Activated CD4-positive, alpha-beta T cell treated with anti-CD3 and anti-CD28 coated beads for 24 hours (primary cell): ENCODE measurements at regions not wholly inside any gene's neighbourhood (a gene's known extent, or its start where the extent isn't known, plus 50 kb on each side); places are given as distances from the start of the nearest gene placed in this dataset.

Experiments
- DNase-seq, 2 donors: peaks; one replicate each; pipeline ENCODE4 v3.0.0-alpha.2; 2020; ENCODE audit warnings: low read depth in 2 of 2

DNA sequence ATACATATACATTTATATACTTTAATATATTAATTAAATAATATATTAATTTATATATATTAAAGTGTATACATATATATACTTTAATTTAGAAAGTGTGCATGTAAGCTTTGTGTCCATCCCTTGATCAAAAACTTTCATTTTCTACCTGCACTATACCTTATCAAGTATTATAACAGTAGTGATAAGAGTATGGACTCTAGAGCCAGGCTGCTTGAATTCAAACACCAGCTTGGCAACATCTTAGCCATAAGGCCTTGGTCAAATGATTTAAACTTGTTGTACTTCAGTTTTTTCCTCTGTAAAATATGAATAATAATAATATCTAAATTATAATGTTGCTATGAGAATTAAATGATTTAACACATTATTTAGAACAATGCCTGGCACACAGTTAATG is 327.6 kb upstream of the NECTIN3 start:
- no peak for DNase-seq

DNA sequence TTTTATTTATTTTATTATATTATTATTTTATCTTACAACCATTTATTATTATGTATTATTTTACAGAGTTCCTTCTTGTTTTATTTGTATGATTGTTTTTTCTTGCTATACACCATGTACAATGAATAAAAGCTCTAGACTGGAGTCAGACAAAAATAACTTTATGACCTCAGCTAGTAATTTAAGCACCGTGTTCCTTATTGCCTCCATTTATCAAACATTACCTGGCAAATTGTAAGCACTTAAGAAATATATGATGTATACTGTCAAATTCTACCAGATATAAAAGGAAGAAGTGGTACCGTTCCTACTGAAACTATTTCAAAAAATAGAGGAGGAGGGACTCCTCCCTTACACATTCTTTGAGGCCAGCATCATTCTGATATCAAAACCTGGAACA is 326.9 kb upstream of the NECTIN3 start:
- DNase-seq = no peak

- no peak for DNase-seq
These were observed 322.6 kb upstream of the NECTIN3 start for GRCh38 chr3:110749006-110749405.

DNA sequence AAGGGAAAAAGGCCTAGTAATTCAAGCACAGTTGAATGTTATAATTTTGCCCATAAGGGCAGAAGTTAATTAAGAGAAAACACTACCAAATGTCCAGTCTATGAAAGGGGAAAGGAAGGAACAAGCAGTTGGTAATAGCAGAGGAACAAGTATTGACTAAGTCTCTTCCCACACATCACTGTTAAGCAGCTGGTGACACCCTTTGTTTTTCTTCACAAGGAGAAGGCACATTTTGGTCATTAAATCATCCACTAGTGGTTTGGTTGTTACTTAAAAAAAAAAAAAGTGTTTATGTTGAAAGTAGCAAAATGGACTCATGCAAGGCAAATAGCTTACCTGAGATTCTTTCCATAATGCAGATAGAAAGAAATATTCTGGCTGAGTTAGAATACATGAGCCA is 321.4 kb upstream of the NECTIN3 start:
- no peak for DNase-seq

GRCh38 chr3:110752307-110752706 is 319.3 kb upstream of the NECTIN3 start:
- no peak for DNase-seq

DNA sequence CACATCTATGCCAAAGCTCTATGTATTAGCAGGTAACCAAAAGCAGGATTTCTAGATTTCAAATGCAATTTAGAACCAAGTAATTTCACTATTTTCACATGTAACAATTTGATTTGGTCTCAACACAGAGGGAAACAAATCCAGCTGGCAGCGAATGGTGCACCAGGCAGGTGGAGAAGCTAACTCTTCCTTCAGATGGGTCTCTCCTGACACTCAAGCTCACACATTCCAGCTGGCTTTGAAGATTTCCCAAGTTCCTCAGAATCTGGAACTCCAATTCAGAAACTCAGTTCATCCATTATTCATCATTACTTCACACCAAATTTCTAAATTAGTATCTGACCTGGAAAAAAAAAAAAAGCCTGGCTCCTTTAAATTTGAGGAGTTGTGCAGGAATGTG is 318.1 kb upstream of the NECTIN3 start:
- DNase-seq = no peak

DNA sequence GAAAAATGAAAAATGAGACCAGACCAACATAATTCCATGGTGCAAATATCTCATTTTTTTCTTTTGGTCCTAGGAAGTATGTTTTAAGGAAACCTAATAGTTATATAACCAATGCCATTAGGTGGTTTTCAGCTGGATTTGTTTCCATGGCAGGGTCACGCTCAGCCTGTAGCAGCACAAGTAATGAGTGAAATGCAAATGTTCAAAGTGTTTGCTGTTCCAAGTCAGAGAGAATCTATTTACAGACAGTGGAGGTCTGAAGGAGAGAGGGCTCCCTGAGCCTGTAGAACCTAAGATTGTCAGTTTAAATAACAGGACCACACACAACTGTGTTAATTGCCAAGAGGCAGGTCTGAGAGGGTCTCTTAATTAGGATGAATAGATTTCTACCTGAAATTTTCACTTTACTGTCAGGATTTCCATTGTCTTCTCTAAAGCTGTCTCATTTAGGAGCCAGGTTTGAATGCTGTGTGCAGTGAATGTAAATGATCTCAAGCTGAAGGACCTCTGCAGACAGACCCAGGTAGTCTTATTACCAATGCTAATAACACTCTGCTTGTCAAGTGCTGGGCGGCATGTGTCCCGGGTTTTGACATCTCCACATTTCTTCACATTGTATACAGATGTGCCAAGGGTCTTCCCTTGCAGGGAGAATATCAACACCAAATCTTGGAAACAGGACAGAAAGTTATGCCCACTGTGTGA is 317.3 kb upstream of the NECTIN3 start:
- no peak for DNase-seq

- DNase-seq = no peak
These were observed 316.3 kb upstream of the NECTIN3 start for GRCh38 chr3:110755345-110755744.

DNA sequence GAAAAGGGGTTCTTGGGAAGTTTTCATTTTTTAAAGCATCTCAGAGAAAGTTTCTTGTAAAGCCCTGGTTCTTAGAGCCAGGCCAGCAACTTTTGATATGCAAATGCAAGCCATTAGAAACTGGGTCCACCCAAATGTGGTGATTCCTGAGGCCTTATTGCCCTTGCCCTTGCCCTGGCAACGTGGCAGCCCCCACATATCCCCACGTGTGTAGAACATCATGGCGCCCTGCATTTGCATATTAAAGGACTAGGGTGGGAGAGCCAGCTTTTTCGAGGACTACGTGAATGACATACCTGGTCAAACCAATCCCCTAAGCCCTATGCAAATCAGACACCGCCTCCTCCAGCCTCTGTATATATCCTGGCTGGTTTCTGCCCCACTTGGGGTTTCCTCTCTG is 314.9 kb upstream of the NECTIN3 start:
- no peak for DNase-seq

DNA sequence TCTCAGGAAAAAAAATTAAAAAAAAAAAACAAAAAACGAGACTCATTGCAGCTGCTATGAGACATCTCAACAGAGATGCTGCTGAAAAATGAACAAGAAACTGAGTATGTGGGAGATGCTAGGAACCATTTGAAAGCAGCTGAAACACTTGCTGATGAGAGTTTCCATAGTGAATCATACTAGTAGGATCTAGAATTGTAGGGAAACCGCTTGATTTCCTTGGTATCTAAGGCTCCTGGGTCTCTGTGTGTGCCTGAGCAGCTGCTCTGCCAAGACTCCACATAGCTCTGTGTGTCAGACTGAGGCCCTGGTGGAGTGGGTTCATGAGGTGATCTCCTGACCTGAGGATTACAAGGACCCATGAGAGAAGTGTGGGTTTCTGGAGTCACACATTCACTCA is 313.4 kb upstream of the NECTIN3 start:
- no peak for DNase-seq

DNA sequence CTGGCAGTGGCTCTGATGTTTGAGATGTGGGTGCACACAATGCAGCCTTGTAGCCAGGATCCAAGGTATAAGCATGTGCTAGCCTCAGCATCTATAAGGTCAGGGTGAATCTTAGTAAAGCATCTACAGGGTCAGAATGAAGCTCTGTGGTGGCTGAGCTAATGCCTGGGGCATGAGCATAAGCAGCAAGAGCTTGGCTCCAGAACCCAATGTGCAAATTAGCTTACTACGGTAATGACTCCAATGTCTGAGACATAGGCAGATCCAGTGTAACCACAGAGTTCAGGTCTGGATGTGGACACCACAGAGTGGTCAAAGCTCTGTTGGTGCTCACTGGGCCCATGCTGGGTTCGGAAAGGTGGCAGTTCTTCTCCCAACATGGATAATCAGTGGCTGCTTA is 304.5 kb upstream of the NECTIN3 start:
- no peak for DNase-seq

DNA sequence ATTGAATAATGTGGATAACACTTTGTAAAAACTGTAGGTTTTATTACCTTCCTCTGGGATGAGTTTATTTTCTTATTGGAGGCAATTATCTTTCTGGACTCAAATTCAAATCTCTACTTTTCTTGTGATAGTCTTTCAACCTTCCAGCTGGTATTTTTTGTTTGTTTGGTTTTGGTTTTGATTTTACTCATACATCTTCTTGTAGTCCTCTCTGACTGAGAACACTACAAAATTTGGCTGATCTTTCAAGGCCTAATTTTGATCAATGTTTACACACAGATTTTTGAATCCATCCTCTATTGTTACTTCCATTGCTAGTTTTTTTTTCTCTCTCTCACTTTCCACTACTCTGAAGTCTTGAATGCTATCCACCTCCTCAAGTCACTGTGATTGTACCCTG is 303.8 kb upstream of the NECTIN3 start:
- no peak for DNase-seq

DNA sequence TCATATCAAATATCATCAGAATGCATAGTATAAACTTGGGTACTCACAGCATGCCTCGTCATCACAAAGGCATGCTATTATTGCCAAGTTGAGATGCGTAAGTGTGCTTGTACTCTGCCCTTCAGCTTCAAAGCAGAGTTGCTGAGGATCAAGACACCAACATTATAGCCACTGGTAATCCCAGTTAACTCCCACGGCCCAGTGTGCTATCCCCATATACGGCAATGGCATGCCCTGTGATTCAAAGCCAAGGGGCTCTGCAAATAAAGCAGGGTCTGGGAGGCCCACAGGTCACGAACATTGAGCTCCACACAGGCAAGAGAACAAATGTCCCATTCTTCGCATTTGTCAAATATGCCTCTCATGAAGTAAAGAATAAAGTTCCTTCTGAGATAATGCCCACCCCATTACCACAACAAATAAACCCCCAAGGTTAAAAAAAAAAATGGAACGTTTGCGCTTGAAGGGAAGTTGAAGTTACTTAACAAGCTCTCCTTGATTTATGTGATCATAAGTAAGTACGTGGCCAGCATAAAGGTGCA is 298.1 kb upstream of the NECTIN3 start:
- no peak for DNase-seq

DNA sequence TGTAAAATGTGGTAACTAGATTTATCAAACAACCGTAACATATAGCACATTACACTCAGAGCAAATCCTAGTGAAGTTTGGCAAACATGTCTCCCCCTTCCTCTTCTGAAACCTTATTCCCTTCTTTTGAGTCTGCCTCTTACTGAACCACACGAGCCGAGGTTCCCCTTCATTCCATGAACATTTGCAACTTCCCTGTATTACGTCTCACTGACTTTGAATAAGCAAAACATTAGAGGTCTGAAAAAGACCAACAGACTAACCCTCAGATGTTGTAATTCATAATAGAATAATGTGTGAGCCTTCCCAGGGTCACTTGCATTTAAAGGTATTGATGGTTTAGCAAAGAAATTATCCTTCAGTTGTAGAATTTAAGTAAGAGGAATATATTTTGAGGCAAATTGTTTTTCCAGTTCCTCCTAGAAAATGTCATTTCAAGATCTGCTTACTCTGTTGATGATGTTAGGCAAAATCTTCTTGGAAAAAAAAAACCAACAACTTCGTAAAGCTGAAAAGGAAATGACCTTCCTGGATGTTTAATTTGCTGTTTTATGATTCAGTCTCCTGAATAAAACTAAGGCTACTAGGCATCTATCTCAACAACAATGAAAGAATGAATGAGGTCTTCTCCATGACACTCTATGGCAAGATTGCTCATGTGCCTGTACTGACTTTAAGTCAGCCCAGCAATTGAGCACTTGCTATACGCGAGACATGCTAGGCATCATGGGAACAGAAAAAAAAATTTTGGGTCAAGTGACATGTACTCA is 296.9 kb upstream of the NECTIN3 start:
- no peak for DNase-seq

DNA sequence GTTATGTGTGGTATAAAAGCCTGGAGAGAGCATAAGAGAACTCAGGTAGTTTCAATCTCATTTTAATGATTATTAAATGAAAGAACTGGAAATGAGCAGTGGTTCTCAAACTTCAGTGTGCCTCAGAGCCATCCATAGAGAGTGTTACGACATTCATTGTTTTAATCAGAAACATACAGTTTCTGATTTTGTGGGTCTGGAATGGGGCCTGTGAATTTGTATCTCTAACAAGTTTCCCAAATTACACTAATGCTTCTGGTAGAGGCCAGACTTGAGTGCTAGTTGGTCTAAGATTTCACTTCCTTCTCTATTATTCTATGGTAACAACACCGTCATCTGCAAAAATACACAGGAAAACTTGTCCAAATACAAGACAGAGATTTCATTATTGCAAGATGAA is 292.0 kb upstream of the NECTIN3 start:
- DNase-seq = no peak

GRCh38 chr3:110783541-110783940 is 288.1 kb upstream of the NECTIN3 start:
- no peak for DNase-seq

DNA sequence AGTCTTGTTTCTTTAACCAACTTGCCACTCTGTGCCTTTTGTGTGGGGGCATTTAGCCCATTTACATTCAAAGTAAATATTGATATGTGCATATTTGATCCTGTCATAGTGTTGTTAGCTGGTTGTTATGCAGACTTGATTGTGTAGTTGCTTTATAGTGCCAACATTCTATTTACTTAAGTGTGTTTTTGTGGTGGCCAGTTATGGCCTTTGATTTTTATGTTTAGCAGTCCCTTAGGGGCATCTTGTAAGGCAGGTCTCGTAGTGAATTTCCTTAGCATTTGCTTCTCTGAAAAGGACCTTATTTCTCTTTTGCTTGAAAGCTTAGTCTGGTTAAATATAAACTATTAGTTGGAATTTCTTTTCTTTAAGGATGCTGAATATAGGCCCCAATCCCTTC is 282.8 kb upstream of the NECTIN3 start:
- no peak for DNase-seq

DNA sequence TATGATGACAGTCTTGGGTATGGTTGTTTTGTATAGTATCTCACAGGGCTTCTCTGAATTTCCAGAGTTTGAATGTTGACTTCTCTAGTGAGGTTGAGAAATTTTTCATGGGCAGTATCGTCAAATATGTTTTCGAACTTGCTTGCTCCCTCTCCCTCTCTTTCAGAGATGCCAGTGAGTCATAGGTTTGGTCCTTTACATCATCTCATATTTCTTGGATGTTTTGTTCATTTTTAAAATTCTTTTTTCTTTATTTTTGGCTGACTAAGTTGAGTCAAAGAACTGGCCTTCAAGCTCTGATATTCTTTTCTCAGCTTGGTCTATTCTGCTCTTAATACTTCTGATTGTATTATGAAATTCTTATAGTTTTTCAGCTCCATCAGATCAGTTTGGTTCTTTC is 282.3 kb upstream of the NECTIN3 start:
- DNase-seq = no peak

DNA sequence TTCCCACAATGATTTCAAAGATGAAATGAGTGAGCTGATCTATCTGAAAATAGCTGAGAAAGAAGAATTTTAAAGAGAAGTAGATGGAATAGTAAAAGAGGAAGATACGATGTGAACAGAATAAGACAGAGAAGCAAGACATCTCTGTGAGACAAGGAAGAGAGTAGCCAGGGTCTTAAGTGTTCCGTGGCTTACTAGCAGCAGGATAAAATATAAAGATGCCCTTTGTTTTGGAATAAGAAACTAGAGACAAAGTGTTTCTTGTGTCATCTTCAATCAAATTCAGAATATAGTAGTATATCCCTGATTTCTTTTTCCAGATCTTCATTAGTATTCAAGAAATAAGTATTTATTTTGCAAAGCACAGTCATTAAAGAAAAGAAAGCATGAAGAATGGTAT is 281.0 kb upstream of the NECTIN3 start:
- no peak for DNase-seq

GRCh38 chr3:110791995-110792686 is 279.5 kb upstream of the NECTIN3 start:
- no peak for DNase-seq

DNA sequence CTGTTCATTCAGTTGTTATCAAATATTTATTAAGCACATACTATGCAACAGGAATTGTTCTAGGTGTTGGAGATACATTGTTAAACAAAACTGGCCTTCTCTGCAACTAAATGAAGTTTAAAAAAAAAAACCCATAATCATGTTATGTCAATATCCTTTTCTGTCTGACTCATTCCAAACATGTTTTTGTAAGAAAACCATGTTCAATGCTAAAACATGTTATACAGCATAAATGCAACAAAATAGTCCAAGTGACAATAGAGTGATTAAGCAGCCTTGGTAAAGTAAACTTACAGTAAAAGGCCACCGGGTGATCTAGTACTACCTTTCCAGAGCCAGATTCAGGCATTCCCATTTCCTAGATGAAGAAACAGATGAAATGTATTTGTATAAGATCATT is 278.0 kb upstream of the NECTIN3 start:
- DNase-seq = no peak

GRCh38 chr3:110795163-110795562 is 276.5 kb upstream of the NECTIN3 start:
- DNase-seq = no peak

- no peak for DNase-seq
These were observed 272.3 kb upstream of the NECTIN3 start for GRCh38 chr3:110799271-110799670.
